GM19463 (cell line): ENCODE measurements at regions not wholly inside any gene's neighbourhood (a gene's known extent, or its start where the extent isn't known, plus 50 kb on each side); places are given as distances from the start of the nearest gene placed in this dataset.
A peak's percentile ranks its signal among the peaks of the same experiment; 100 is the strongest.

Experiments used
- ATAC-seq: cut with Tn5 transposase; IDR thresholded peaks from one replicate; pipeline ENCODE4 v1.9.1; 2021; ENCODE audit warnings: mild to moderate bottlenecking, moderate library complexity; ENCODE audit not compliant: unreplicated experiment

- no peak for ATAC-seq
These were observed 450.4 kb upstream of the CITED2 start for GRCh38 chr6:139824864-139825263.

- ATAC-seq: no peak
These were observed 449.3 kb upstream of the CITED2 start for GRCh38 chr6:139823808-139824126.

- no peak for ATAC-seq
These were observed 448.8 kb upstream of the CITED2 start for GRCh38 chr6:139823099-139823807.

GRCh38 chr6:139821676-139822223 is 447.3 kb upstream of the CITED2 start:
- no peak for ATAC-seq

GRCh38 chr6:139820210-139820609 is 445.8 kb upstream of the CITED2 start:
- no peak for ATAC-seq

- no peak for ATAC-seq
These were observed 445.3 kb upstream of the CITED2 start for GRCh38 chr6:139819776-139820175.

- ATAC-seq: no peak
These were observed 438.5 kb upstream of the CITED2 start for GRCh38 chr6:139812939-139813338.

GRCh38 chr6:139801571-139802321 is 427.3 kb upstream of the CITED2 start:
- ATAC-seq: no peak

- peak; percentile 95 for ATAC-seq
These were observed 426.4 kb upstream of the CITED2 start for GRCh38 chr6:139800837-139801236.

GRCh38 chr6:139790527-139790926 is 416.1 kb upstream of the CITED2 start:
- no peak for ATAC-seq

GRCh38 chr6:139784222-139784769 is 409.8 kb upstream of the CITED2 start:
- ATAC-seq: no peak

GRCh38 chr6:139779988-139780774 is 405.7 kb upstream of the CITED2 start:
- ATAC-seq: no peak

- ATAC-seq: no peak
These were observed 404.2 kb upstream of the CITED2 start for GRCh38 chr6:139778688-139779087.

- ATAC-seq: no peak
These were observed 403.7 kb upstream of the CITED2 start for GRCh38 chr6:139778106-139778505.

GRCh38 chr6:139777202-139777970 is 402.9 kb upstream of the CITED2 start:
- ATAC-seq: no peak

GRCh38 chr6:139776041-139776440 is 401.6 kb upstream of the CITED2 start:
- ATAC-seq: no peak

GRCh38 chr6:139768196-139768595 is 393.7 kb upstream of the CITED2 start:
- no peak for ATAC-seq

- no peak for ATAC-seq
These were observed 392.3 kb upstream of the CITED2 start for GRCh38 chr6:139766796-139767195.

GRCh38 chr6:139765825-139766285 is 391.4 kb upstream of the CITED2 start:
- no peak for ATAC-seq

GRCh38 chr6:139764498-139764986 is 390.1 kb upstream of the CITED2 start:
- peak; percentile 83 for ATAC-seq
